Osteocyte (in vitro differentiated cells): ENCODE measurements at regions not wholly inside any gene's neighbourhood (a gene's known extent, or its start where the extent isn't known, plus 50 kb on each side); places are given as distances from the start of the nearest gene placed in this dataset.

Source experiments
- DNase-seq: peaks from one replicate; pipeline ENCODE4 v3.0.0; 2021; ENCODE audit warnings: mixed read lengths; ENCODE audit not compliant: unreplicated experiment; ENCODE audit errors: extremely low spot score
- H3K27ac Mint-ChIP-seq: one replicate; pipeline ENCODE4 v1.8.0; 2021; ENCODE audit warnings: mild to moderate bottlenecking, mixed read lengths; ENCODE audit not compliant: unreplicated experiment
- H3K27me3 Mint-ChIP-seq: one replicate; pipeline ENCODE4 v1.8.0; 2021; ENCODE audit warnings: mixed read lengths; ENCODE audit not compliant: unreplicated experiment
- H3K36me3 Mint-ChIP-seq: one replicate; pipeline ENCODE4 v1.8.0; 2021; ENCODE audit warnings: mixed read lengths; ENCODE audit not compliant: unreplicated experiment
- H3K4me1 Mint-ChIP-seq: one replicate; pipeline ENCODE4 v1.8.0; 2021; ENCODE audit warnings: mixed read lengths; ENCODE audit not compliant: unreplicated experiment
- H3K4me3 Mint-ChIP-seq: one replicate; pipeline ENCODE4 v1.8.0; 2021; ENCODE audit warnings: mild to moderate bottlenecking, moderate library complexity, mixed read lengths; ENCODE audit not compliant: unreplicated experiment
- H3K9me3 Mint-ChIP-seq: one replicate; pipeline ENCODE4 v1.8.0; 2021; ENCODE audit warnings: mixed read lengths; ENCODE audit not compliant: unreplicated experiment
- CTCF ChIP-seq: fragments of 200-600 bp; sonication (generic); IDR thresholded peaks from 2 replicates; pipeline ENCODE4 v1.5.0; 2021; ENCODE audit warnings: antibody characterized with exemption, mild to moderate bottlenecking, moderate library complexity

- DNase-seq, result no peak
- Mint-ChIP-seq H3K4me1 (peaks cover 46% of the 10 kb centered on the region), H3K27me3 (no peaks in the 10 kb centered on the region), H3K9me3 (no peaks in the 10 kb centered on the region), H3K4me3 (no peak overlapping the region), H3K27ac (peak overlapping the region; percentile 6), H3K36me3 (no peaks in the 10 kb centered on the region)
- no peak for TF ChIP-seq CTCF
These were observed 649.3 kb upstream of the WWC1 start for GRCh38 chr5:167642181-167642580.

GRCh38 chr5:167642779-167643517 is 648.5 kb upstream of the WWC1 start:
- H3K27me3 Mint-ChIP-seq, result no peaks in the 10 kb centered on the region
- H3K9me3 Mint-ChIP-seq, result no peaks in the 10 kb centered on the region
- H3K4me1 Mint-ChIP-seq, result peaks cover 46% of the 10 kb centered on the region
- no peak overlapping the region for H3K4me3 Mint-ChIP-seq
- no peaks in the 10 kb centered on the region for H3K36me3 Mint-ChIP-seq
- peak overlapping the region; percentile 67 for H3K27ac Mint-ChIP-seq
- DNase-seq, result no peak
- TF ChIP-seq CTCF, result no peak

GRCh38 chr5:167643631-167644280 is 647.7 kb upstream of the WWC1 start:
- DNase-seq, result no peak
- H3K27ac Mint-ChIP-seq, result peak overlapping the region; percentile 67
- no peak overlapping the region for H3K4me3 Mint-ChIP-seq

GRCh38 chr5:167644619-167645018 is 646.8 kb upstream of the WWC1 start:
- H3K36me3 Mint-ChIP-seq, result no peaks in the 10 kb centered on the region
- TF ChIP-seq CTCF, result no peak
- H3K27ac Mint-ChIP-seq, result no peak overlapping the region
- no peaks in the 10 kb centered on the region for H3K9me3 Mint-ChIP-seq
- H3K27me3 Mint-ChIP-seq, result no peaks in the 10 kb centered on the region
- no peak overlapping the region for H3K4me3 Mint-ChIP-seq
- no peak for DNase-seq
- peaks cover 38% of the 10 kb centered on the region for H3K4me1 Mint-ChIP-seq

More at GRCh38 chr5:167643631-167644280, 647.7 kb upstream of the WWC1 start:
- Mint-ChIP-seq H3K27me3 (no peaks in the 10 kb centered on the region), H3K36me3 (no peaks in the 10 kb centered on the region), H3K4me1 (peaks cover 45% of the 10 kb centered on the region), H3K9me3 (no peaks in the 10 kb centered on the region)
- TF ChIP-seq CTCF, result no peak

- DNase-seq, result no peak
- Mint-ChIP-seq H3K9me3 (no peaks in the 10 kb centered on the region), H3K27me3 (no peaks in the 10 kb centered on the region), H3K27ac (no peak overlapping the region), H3K4me1 (peaks cover 22% of the 10 kb centered on the region), H3K36me3 (no peaks in the 10 kb centered on the region), H3K4me3 (no peak overlapping the region)
- TF ChIP-seq CTCF, result no peak
These were observed 642.0 kb upstream of the WWC1 start for GRCh38 chr5:167649471-167649870.
